SW 1271 (cell line): ENCODE measurements at regions not wholly inside any gene's neighbourhood (a gene's known extent, or its start where the extent isn't known, plus 50 kb on each side); places are given as distances from the start of the nearest gene placed in this dataset.
"Not testable (repeated sequence)": the region's sequence is repeated elsewhere in the genome, so short reads cannot be mapped to it uniquely, and the experiment has no call there.

Experiments used
- DNase-seq, 2 experiments: peaks; one replicate each; lab custom pipeline; 2025; lab: John Stamatoyannopoulos, UW

DNA sequence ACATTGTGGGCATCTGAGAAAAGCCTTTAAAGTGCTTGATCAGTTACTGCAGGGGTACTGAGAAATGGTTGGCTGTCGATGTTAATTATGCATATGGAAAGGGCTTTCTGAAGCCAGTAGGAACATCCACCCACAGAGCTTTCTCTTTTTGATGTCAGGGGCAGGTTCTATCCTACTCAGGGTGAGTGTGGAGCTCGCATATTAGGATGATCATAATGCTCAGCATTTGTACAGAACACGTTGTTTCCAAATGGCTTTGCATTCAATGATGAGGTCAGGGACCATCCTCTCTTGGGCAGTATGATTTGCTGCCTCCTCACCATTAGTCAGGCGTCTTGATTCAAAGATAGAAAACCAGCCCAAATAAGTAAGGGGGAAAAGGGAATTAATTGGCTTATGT lies 141.9 kb downstream of the HMHB1 start:
- DNase-seq: no peak

DNA sequence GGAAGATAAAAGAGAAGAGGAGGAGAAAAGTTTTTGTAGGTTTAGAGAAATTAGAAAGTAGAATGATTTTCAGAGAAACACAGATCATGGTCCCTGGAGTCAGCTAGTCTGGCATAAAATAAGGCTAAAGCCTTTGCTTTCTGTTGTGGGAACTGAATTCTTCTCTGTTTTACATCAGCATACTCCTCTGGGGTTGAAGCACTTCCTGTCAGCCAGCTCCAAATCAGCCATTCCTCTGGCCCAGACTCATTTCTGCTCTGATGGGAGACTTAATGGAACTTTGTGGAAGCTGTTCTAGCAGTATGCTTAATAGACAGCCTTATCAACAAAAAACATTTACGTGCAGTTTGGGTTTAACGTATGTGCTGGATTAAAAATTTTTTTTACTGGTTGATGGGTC lies 143.2 kb downstream of the HMHB1 start:
- DNase-seq: no peak

DNA sequence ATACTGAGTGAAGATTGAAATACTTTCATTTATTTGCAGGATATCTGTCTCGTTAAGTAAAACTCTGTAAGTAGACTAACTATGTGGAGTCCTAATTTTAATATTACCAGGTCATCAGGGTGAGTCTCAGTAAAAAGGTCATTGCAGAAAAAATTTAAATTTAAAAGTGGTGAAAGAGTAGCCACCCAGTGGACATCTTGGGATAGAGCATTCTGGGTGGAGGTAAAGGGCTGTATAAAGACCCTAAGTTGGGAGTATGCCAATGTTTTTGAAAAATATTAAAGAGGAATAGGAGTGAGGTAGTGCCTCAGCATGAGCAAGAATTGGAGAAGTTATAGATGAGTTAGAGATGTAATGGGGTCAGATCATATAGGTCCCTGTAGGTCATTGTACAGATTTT lies 145.5 kb downstream of the HMHB1 start:
- DNase-seq: peak in 1 of 2 experiments; percentile 14

DNA sequence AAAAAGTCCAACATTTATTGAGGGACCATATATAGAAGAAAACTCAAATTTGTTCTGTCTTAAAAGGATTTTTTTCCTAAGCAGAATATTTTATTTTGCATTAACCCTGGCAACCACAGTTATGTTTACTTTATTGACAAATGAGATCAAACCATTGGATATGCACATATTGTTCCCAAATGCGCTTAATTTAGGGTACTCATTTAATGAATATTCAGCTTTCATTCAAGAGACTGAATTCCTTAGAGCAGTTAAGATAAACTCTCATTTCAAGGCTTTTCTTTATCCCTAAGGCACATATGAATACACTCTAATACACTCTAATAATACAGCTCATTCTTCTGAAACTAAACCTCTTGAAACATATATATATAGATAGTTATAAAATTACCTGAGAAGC lies 150.2 kb downstream of the HMHB1 start:
- DNase-seq: no peak

DNA sequence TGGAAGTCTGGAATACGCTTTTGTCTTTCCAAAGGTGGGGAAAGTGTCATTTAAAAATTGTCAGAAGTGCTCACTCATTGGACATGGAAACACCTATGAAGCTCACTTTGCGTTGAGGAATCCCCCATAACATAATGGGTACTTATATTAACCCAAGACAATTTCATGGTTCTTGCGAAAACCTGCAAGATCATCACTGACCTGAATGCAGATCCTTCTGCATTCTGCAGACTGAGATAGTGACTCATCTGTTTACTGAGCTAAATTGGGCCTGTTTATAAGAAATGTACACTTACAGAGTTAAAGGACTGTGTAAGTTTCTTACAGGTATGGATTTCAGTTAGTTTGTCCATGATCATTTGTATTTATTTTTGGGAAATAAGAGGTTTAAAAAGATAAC lies 153.0 kb downstream of the HMHB1 start:
- DNase-seq: no peak

DNA sequence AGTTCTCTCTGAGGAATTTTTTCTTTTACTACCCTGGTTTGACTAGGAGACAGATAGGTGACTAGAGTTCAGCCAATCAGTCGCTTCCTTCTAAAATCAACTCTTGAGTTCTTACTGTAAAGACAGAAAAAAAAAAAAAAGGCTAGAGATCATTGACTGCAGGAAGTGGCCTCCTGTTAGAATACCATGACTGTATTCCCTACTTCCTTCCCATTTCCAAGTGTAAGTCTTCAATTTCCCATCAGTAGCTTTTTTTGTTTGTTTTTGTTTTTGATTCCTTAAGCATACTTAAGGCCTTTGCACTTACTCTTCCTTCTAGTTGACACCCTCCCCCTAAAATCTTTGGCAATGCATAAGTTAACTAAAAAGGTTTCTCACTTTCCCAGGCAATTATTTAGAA lies 154.3 kb downstream of the HMHB1 start:
- DNase-seq: no peak

DNA sequence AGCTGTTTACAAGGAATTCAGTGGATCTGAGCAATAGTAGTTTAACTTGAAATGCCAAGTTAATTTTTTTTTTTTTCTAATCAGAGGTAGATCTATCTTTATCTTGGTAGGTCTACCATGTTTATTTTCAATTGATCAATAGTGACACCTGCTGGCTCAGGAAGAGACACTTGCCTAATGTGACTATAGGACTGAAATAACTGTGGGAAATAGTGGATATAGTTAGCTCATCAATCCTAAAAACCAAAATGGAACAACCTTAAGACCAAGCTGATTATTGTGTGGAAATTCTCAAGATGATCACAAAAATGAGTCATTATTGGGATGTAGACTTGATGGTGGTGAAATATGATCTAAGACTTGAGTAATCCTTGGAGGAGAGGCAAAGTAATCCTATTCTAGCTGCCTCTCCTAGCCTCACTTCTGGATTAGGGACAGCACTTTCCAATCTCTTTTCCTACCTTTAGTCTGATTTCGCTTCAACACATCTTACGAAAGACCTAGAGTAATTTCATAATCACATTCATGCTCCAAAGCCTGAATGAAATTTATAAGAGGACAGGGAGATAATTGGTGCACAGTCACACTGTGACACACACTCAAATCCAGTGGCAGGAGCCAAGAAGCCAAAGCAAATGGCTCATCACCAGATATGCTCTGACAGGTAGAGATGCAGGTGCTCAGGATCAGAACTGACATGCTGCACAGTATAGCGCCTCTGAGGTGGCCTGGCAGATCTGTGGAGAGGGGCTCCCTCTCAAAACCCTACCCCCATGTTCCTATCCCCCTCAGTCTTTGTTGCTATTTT lies 156.3 kb downstream of the HMHB1 start:
- peak in 1 of 2 experiments; percentile 55 for DNase-seq

DNA sequence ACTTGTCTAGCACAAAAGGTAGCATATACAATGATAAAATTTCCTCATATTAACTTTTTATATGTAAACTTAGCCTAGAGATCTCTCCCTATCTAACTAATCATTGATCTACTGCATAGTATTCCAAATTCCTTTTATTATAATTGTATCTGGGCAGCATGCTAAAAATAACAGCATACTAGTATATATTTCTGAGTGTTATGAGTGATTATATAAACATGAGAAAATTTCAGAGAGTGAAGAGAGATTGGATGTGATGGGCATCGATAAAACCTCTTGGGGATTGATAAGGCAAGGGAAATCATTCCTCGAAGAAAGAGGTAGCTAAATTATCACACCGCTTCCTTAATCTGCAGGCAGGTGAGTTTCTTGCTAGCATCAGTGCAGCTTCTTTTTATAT lies 158.2 kb downstream of the HMHB1 start:
- DNase-seq: no peak

DNA sequence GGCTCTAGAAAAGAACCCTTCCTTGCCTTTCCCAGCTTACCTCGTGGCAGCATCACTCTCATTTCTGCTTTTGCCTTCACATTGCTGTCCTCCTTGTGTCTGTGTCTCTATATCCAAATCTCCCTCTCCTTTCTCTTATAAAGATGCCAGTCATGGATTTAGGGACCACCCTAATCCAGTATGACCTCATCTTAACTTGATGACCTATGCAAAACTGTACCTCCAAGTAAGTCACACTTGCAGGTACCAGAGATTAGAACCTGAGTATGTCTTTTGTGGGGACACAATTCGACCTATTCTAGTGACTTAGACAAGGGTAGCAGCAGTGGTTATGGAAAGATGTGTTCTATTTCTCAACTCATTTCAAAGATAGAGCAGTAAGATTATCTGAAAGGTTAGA lies 160.1 kb downstream of the HMHB1 start:
- no peak for DNase-seq

DNA sequence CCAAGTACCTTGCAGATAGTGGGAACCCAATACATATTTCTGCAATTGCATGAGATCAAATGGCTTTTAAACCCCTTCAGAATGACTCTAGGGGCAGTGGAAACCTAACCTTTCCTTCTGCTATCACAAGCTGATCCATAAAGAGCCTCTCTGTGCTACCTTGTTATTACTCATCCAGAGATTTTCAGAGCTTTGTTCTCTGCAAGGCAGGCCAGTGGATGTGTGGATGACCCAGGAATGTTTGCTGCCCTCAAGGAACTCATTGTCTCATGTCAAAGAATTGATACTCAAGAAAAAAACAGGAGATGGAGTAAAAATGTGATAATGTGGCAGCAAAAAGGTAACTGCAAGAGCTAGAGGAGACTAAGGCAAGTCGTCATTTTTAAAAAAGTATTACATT lies 164.1 kb downstream of the HMHB1 start:
- DNase-seq: no peak

DNA sequence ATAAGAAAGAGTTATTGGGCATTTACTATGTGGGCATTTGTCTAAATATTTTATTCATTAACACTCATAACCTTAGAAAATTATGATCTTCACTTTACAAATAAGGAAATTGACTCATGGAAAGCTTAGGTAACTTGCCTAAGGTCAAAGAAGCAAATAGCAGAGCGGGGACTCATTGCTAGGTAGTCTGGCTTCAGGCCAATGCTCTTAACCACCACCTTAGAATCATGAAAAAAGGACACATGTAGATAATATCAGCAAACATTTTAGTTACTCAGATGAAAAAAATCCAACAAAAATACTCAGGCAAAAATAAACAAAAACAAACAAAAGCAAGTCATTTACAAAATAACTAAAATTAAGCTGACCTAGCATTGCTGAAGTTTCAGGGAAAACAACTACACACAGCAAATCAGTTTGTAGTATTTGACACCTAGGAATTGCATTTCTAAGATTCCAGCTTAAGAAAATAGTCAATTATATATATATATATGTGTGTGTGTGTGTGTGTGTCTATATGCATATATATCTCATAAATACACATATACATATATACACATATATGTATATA lies 166.0 kb downstream of the HMHB1 start:
- DNase-seq: peak in 1 of 2 experiments; percentile 12

DNA sequence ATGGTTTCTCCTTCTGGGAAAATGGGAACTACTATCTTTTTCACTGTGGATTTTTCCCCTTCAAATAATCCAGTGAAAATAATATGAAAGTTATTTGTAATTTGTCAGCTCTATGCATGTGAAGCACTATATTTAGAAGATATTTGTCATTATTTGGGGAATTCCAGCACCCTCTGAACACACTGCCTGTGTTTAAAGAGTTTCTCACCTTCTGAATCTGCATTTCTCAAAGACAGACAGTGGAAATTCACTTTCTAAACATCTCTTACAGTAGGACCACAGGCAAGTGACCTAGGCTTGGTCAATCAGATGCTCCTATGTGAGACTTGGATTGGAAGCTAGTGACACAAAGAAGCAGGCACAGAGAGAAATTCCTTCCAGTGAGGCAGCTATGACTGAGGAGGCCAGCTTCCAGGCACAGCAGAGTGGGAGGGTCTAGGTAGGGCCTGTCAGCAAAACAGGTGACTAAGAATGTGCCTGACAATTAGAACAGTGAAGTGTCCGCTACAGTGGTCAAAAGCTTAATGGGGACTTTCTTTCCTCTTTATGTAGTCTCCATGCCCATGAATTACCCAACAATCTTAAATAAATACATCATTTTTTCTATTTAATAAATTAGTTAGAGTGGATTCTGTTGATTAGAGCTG lies 167.2 kb downstream of the HMHB1 start:
- no peak for DNase-seq

DNA sequence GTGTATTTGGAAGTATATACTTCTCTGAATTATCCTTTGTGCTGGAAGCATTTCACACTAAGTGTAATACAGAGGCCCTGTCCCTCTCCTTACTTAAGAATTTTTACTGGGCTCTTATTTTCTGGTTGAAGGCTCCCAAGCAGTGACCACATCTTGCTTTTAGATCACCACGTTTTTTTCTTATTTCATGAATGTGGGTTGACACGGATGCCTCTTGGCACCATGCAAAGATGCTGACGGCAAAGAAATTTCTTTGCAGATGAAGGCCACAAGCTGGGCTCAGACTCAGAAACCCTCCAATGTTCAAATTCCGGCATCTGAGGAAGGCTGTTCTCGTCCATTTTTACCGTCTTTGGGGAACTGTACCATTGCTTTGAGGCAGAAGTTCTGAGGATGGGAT lies 168.5 kb downstream of the HMHB1 start:
- no peak for DNase-seq

DNA sequence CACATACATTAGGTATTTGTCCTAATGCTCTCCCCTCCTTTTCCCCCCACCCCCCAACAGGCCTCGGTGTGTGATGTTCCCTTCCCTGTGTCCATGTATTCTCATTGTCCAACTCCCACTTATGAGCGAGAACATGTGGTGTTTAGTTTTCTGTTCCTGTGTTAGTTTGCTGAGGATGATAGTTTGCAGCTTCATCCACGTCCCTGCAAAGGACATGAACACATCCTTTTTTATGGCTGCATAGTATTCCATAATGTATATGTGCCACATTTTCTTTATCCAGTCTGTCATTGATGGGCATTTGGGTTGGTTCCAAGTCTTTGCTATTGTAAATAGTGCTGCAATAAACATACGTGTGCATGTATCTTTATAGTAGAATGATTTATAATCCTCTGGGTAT lies 171.0 kb downstream of the HMHB1 start:
- DNase-seq: not testable (repeated sequence)

DNA sequence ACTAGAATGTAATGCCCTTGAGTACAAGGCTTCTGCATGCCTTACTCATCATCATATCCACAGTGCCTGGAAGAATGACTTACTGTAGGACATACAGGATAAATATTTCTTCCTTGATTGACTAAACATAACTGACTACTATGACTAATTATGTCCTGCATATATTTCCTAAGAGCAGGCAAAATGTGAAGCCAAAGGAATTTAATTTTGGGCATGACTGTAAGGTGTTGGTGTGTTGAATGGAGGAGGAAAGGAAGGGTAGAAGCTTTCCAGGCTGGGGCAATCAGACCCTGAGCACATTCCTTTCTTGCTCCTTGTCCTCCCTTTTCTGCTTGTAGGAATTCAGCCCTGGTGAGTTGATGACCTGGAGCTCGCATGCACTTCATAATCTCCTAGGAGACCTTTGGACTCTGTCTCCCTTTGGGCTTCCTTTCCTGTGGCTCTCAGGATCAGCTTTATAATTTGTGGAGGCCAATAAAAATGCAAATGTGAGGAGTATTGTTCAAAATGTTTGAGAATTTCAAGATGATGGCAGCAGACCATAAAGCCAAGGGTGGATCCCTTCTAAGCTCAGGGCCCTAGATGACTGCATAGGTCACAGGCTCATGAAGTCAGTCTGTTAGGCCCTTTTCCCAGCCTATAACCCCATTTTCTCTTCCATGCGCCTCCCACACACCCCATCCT lies 174.0 kb downstream of the HMHB1 start:
- DNase-seq: no peak

DNA sequence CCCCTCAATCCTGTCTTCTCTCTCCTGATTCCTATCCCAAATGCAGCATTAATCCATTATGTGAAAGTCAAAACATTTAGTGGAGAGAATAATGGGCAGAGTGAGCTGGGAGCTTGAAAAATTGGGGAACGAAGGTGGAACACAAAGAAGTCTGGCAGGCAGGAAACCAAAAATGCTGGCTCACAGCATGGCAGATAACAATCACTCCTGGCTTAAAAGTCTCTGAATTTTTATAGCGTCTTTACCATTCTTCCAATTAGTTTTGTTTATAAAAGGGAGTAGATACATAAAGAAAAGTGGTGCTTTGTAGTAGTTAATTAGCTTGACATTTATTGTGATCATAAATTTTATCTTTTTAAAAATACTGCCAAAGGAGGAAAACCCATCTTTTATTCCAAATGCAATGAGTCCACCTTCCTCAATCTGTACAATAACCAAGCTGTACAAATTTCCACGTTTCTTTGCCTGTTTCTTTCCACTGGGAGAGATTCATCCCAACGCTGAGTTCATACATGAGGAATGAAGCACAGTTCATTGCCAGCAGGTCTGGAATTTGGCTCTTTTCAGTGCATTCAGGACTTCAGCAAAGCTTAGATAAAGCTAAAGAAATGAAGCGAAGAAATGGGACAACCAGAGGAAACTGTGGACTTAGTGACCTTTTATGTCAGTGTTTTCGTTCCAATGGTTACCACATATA lies 174.7 kb downstream of the HMHB1 start:
- no peak for DNase-seq

DNA sequence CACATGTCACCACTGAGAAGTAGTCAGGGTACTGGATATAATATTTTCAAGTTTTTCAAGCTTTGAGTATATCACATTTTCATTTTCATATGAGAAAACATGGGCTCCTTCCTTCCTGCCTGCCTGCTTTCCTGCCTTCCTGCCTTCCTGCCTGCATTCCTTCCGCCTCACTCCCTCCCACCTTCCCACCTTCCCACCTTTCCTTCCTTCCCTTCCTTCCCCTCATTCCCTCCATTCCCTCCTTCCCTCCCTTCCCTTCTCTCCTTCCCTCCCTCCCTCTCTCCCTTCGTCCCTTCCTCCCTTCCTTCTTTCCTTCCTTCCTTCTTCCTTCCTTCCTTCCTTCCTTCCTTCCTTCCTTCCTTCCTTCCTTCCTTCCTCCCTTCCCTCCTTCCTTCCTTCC lies 175.3 kb downstream of the HMHB1 start:
- DNase-seq: no peak

DNA sequence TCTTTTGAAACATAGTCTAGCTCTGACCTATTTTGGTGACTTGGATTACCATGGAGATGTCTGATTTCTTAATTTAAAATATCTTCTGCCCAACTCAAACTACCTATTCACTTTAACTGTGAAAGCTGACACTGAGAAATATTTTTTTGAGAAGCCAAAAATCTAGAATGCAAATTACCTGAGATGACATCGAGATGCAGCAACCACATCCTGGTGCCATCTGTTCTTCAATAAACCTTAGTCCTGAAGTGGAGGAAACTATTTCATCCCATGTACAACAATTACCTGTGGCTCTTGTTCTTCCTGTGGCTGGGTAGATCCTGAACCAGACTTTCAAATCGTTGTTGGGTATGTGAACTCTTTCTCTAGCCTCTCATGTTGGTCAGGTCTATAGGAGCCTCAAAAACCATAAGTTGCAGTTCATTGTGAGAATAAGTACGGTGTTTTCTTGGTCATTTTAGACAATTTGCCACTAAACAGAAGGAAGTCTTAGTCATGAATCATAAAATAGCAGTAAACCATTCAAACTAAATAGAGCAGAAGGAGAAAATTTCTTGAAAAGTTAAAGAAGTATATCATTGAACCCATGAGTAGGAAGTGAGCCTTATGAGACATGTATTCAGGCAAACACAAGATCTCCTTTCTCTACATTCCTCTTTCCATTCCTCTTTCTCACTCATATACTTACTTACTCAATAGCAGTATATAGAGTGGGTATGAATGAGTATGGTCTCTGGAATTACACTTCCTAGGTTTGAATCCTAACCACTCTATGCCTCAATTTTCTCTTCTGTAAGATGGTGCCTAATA lies 176.0 kb downstream of the HMHB1 start:
- no peak for DNase-seq

DNA sequence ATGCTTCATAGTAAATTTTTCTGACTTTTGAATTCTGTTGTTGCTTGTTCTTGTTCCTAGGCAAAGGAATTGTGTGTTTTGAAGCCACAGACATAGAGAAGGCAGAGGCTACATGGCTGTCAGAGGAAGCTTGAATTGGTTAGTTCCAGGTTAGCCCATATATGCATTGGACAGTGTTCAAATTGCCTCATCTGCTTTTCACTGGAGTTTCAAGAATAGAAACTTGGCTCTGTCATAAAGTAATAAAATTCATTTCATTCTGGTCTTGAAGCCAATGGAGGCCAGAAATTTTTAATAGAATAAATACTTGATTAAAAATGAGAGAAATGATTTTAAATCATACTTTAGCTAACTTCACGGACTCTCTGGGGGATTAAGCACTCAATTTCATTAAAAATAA lies 178.0 kb downstream of the YIPF5 start:
- no peak for DNase-seq

DNA sequence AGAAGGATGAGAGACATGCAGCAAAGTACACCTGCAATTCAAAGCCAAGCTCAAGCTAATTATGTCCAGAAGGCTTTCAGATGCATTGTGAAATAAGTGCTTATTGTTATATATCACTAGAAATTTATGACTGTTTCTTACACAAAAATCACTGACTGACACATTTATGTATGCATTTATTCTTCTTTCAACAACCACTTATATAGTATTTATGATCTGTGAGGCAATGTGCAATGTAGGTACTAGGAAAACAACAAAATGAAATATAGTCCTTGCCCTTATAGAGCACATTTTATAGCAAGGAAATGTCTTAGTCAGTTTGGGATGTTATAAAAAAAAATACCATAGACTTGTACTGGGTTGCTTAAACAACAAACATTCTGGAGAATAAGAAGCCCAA lies 167.6 kb downstream of the YIPF5 start:
- DNase-seq: no peak

DNA sequence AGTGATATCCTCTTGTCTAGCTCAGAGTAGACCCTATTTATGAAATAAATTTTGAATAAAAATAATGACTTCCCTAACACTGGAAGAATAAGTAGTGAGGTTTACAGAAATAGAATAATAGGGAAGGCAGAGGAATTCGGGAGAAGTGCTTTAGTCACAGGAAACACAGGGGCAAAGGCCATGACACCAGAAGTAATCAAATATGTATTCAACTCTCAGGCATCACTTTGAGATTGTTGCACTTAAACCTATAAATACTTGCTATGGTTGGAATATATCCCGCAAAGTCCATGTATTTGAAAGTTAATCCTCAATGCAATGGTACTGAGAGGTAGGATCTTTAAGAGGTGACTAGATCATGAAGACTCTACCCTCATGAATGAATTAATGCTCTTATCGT lies 166.8 kb downstream of the YIPF5 start:
- DNase-seq: no peak
